Sigmoid colon (tissue), 6 donors: ENCODE measurements at regions not wholly inside any gene's neighbourhood (a gene's known extent, or its start where the extent isn't known, plus 50 kb on each side); places are given as distances from the start of the nearest gene placed in this dataset.

Source experiments
- DNase-seq: peaks from one replicate; pipeline ENCODE4 v3.0.0-alpha.2; 2019
- H3K27ac ChIP-seq, 4 donors: fragments of 200-600 bp; sonication (generic); one replicate each; pipeline ENCODE4 v1.5.1; 2016 to 2019; ENCODE audit warnings: mild to moderate bottlenecking in 1 of 4
- H3K27me3 ChIP-seq, 3 donors: fragments of 200-600 bp; sonication (generic); one replicate each; pipeline ENCODE4 v1.5.1; 2019; ENCODE audit warnings: mild to moderate bottlenecking in 1 of 3
- H3K36me3 ChIP-seq, 4 donors: fragments of 200-600 bp; sonication (generic); one replicate each; pipeline ENCODE4 v1.5.1; 2016 to 2019
- H3K4me1 ChIP-seq, 4 donors: fragments of 200-600 bp; sonication (generic); one replicate each; pipeline ENCODE4 v1.5.1; 2017 to 2019
- H3K4me3 ChIP-seq, 4 donors: fragments of 200-600 bp; sonication (generic); one replicate each; pipeline ENCODE4 v1.5.1; 2017 to 2019; ENCODE audit warnings: mild to moderate bottlenecking in 2 of 4, moderate library complexity in 1 of 4
- H3K9me3 ChIP-seq, 4 donors: fragments of 200-600 bp in 3 of 4; sonication (generic) in 3 of 4; one replicate each; pipeline versions ENCODE4 v1.5.1 to v1.6.1; 2013 to 2019
- EP300 ChIP-seq, 4 donors: sonication (generic); formaldehyde crosslinking; IDR thresholded peaks; one replicate each; pipeline ENCODE4 v1.6.1; 2017; ENCODE audit warnings: antibody characterized with exemption in 4 of 4
- POLR2A ChIP-seq, 2 donors: fragments of 450-650 bp; IDR thresholded peaks; one replicate each; pipeline ENCODE4 v1.6.1; 2016; ENCODE audit warnings: antibody characterized with exemption in 2 of 2, mild to moderate bottlenecking in 2 of 2, moderate library complexity in 2 of 2
- POLR2AphosphoS5 ChIP-seq, 4 donors: sonication (generic); formaldehyde crosslinking; IDR thresholded peaks; one replicate each; pipeline ENCODE4 v1.6.1; 2017; ENCODE audit warnings: antibody characterized with exemption in 4 of 4
- WGBS, 2 donors: extraction: QIAGEN DNeasy Blood & Tissue Kit; methylation state at CpG; one replicate each; pipeline ENCODE4 v1.1.7; 2013; 5-methylcytosine and 5-hydroxymethylcytosine counted together
- intact Hi-C: fragments of 100-400 bp; cut with DNase I; formaldehyde crosslinking; loops from one replicate; pipeline ENCODE4 v1.15.1; 2023
- TF ChIP-seq, protein P1 (sequence below), 4 experiments: fragments of 450-650 bp in 3 of 4; fragments of 200-600 bp in 1 of 4; IDR thresholded peaks; one replicate each; pipeline ENCODE4 v1.5.1; 2016 to 2019; ENCODE audit warnings: antibody characterized with exemption in 4 of 4, mild to moderate bottlenecking in 3 of 4, moderate library complexity in 2 of 4
- donor health status: healthy with polysubstance abuse.
- donor health status: healthy.

- TF ChIP-seq, protein P1, sequence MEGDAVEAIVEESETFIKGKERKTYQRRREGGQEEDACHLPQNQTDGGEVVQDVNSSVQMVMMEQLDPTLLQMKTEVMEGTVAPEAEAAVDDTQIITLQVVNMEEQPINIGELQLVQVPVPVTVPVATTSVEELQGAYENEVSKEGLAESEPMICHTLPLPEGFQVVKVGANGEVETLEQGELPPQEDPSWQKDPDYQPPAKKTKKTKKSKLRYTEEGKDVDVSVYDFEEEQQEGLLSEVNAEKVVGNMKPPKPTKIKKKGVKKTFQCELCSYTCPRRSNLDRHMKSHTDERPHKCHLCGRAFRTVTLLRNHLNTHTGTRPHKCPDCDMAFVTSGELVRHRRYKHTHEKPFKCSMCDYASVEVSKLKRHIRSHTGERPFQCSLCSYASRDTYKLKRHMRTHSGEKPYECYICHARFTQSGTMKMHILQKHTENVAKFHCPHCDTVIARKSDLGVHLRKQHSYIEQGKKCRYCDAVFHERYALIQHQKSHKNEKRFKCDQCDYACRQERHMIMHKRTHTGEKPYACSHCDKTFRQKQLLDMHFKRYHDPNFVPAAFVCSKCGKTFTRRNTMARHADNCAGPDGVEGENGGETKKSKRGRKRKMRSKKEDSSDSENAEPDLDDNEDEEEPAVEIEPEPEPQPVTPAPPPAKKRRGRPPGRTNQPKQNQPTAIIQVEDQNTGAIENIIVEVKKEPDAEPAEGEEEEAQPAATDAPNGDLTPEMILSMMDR (IDR thresholded peaks at IDR 0.05), result no peak
- TF ChIP-seq POLR2AphosphoS5 (IDR thresholded peaks at IDR 0.05) (no peak), EP300 (IDR thresholded peaks at IDR 0.05) (no peak)
- WGBS, 2 donors, result 74 to 91% methylated on average over 3 of the region's 3 CpGs
- Histone ChIP-seq H3K27ac (no peak overlapping the region), H3K27me3 (no peaks in the 10 kb centered on the region), H3K4me3 (no peak overlapping the region), H3K9me3 (no peaks in the 10 kb centered on the region), H3K4me1 (peaks cover 0 to under 1% (median 0%) of the 10 kb centered on the region in 4 donors), H3K36me3 (no peaks in the 10 kb centered on the region)
- DNase-seq, result no peak
- intact Hi-C loops, result no loop called here
Observed at GRCh38 chr6:47153404-47153755, 111.2 kb upstream of the ADGRF1 start.

- Histone ChIP-seq H3K27me3 (no peaks in the 10 kb centered on the region), H3K9me3 (no peaks in the 10 kb centered on the region), H3K4me3 (no peak overlapping the region), H3K36me3 (no peaks in the 10 kb centered on the region), H3K4me1 (peaks cover 0 to 6% (median 4%) of the 10 kb centered on the region in 4 donors), H3K27ac (no peak overlapping the region)
- DNase-seq, result no peak
- 82% methylated on average over 3 of the region's 3 CpGs for WGBS, 2 donors
- TF ChIP-seq, protein P1 (IDR thresholded peaks at IDR 0.05), result no peak
- TF ChIP-seq EP300 (IDR thresholded peaks at IDR 0.05) (no peak), POLR2AphosphoS5 (IDR thresholded peaks at IDR 0.05) (no peak), POLR2A (IDR thresholded peaks at IDR 0.05) (no peak)
- intact Hi-C loops, result no loop called here
Observed at GRCh38 chr6:47152666-47153403, 110.7 kb upstream of the ADGRF1 start.

DNA sequence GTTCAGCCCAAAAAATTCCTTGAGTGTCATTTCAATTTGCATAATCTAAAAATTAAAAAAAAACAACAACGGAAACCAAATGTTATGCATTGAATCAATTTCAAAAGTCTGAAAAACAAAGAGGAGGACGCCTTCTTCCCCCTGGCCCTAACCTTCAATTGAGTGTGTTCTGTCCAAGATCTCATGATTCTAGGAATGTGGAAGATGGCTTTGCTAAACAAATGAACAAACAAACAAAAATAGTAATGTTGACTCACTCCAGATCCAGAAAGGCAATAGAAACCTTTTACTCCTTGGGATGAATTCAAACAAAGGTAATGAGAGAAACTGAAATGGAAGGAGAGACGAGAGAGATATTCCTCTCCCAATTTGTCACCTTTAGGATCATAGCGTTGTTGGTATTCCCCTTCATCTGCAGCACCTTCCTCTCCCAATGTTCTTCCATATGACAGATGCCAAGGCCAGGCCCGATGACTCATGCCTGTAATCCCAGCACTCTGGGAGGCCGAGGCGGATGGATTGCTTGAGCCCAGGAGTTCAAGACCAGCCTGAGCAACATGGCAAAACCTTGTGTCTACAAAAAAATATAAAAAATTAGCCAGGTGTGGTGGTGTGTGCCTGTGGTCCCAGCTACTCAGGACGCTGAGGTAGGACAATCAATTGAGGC is 109.2 kb upstream of the ADGRF1 start:
- intact Hi-C loops, result no loop called here
- DNase-seq, result no peak
- Histone ChIP-seq H3K9me3 (no peaks in the 10 kb centered on the region), H3K36me3 (no peaks in the 10 kb centered on the region), H3K27ac (no peak overlapping the region), H3K4me1 (peaks cover 0 to 19% (median 18%) of the 10 kb centered on the region in 4 donors), H3K4me3 (no peak overlapping the region), H3K27me3 (no peaks in the 10 kb centered on the region)
- WGBS, 2 donors, result 91 to 92% methylated on average over 8 of the region's 8 CpGs
- TF ChIP-seq POLR2AphosphoS5 (IDR thresholded peaks at IDR 0.05) (no peak), EP300 (IDR thresholded peaks at IDR 0.05) (no peak), POLR2A (IDR thresholded peaks at IDR 0.05) (no peak)
- TF ChIP-seq, protein P1 (IDR thresholded peaks at IDR 0.05), result no peak

- no peaks in the 10 kb centered on the region for H3K9me3 ChIP-seq
- H3K4me3 ChIP-seq, result no peak overlapping the region
- 70 to 73% methylated on average over 2 of the region's 2 CpGs for WGBS, 2 donors
- intact Hi-C loops, result no loop called here
- no peak overlapping the region for H3K27ac ChIP-seq
- DNase-seq, result no peak
- H3K36me3 ChIP-seq, result no peaks in the 10 kb centered on the region
- no peaks in the 10 kb centered on the region for H3K27me3 ChIP-seq
- TF ChIP-seq POLR2AphosphoS5 (IDR thresholded peaks at IDR 0.05) (no peak), POLR2A (IDR thresholded peaks at IDR 0.05) (no peak), EP300 (IDR thresholded peaks at IDR 0.05) (no peak)
- TF ChIP-seq, protein P1 (IDR thresholded peaks at IDR 0.05), result no peak
- peaks cover 0 to 32% (median 23%) of the 10 kb centered on the region in 4 donors for H3K4me1 ChIP-seq
Observed at GRCh38 chr6:47149554-47149953, 107.4 kb upstream of the ADGRF1 start.
